ENCODE measurements at regions not wholly inside any gene's neighbourhood (a gene's known extent, or its start where the extent isn't known, plus 50 kb on each side); places are given as distances from the start of the nearest gene placed in this dataset.

- no peaks in the 10 kb centered on the region for H3K9me3 Mint-ChIP-seq
- H3K27me3 Mint-ChIP-seq = no peaks in the 10 kb centered on the region
- H3K4me3 Mint-ChIP-seq = no peak overlapping the region
- peaks cover 4% of the 10 kb centered on the region for H3K36me3 Mint-ChIP-seq (ENCODE audit: low read depth)
- no peak overlapping the region for H3K27ac Mint-ChIP-seq
- H3K4me1 Mint-ChIP-seq (ENCODE audit: low read depth) = peaks cover 31% of the 10 kb centered on the region
- no peak for DNase-seq
Measured at GRCh38 chr12:92089559-92089958, 56.1 kb downstream of the BTG1 start.

GRCh38 chr12:92088805-92089204 is 56.8 kb downstream of the BTG1 start:
- no peaks in the 10 kb centered on the region for H3K27me3 Mint-ChIP-seq
- H3K27ac Mint-ChIP-seq = no peak overlapping the region
- no peaks in the 10 kb centered on the region for H3K9me3 Mint-ChIP-seq
- H3K4me3 Mint-ChIP-seq = no peak overlapping the region
- peaks cover 4% of the 10 kb centered on the region for H3K36me3 Mint-ChIP-seq (ENCODE audit: low read depth)
- no peak for DNase-seq
- peaks cover 31% of the 10 kb centered on the region for H3K4me1 Mint-ChIP-seq (ENCODE audit: low read depth)

- H3K4me1 Mint-ChIP-seq (ENCODE audit: low read depth) = peaks cover 44% of the 10 kb centered on the region
- DNase-seq = no peak
- no peak overlapping the region for H3K4me3 Mint-ChIP-seq
- no peak overlapping the region for H3K27ac Mint-ChIP-seq
- no peaks in the 10 kb centered on the region for H3K9me3 Mint-ChIP-seq
- no peaks in the 10 kb centered on the region for H3K27me3 Mint-ChIP-seq
- peaks cover 2% of the 10 kb centered on the region for H3K36me3 Mint-ChIP-seq (ENCODE audit: low read depth)
Measured at GRCh38 chr12:92085736-92086040, 60.0 kb downstream of the BTG1 start.

- Mint-ChIP-seq H3K4me1 (ENCODE audit: low read depth) (peaks cover 48% of the 10 kb centered on the region), H3K36me3 (ENCODE audit: low read depth) (peaks cover 2% of the 10 kb centered on the region), H3K9me3 (no peaks in the 10 kb centered on the region), H3K4me3 (no peak overlapping the region), H3K27me3 (no peaks in the 10 kb centered on the region), H3K27ac (no peak overlapping the region)
- no peak for DNase-seq
Measured at GRCh38 chr12:92085040-92085735, 60.5 kb downstream of the BTG1 start.

- H3K27ac Mint-ChIP-seq = no peak overlapping the region
- H3K9me3 Mint-ChIP-seq = peaks cover 4% of the 10 kb centered on the region
- no peak overlapping the region for H3K4me3 Mint-ChIP-seq
- H3K4me1 Mint-ChIP-seq (ENCODE audit: low read depth) = peaks cover 76% of the 10 kb centered on the region
- H3K27me3 Mint-ChIP-seq = no peaks in the 10 kb centered on the region
- H3K36me3 Mint-ChIP-seq (ENCODE audit: low read depth) = peaks cover 8% of the 10 kb centered on the region
- no peak for DNase-seq
Measured at GRCh38 chr12:92080911-92081285, 64.7 kb downstream of the BTG1 start.

- Mint-ChIP-seq H3K9me3 (peaks cover 5% of the 10 kb centered on the region), H3K36me3 (ENCODE audit: low read depth) (peaks cover 9% of the 10 kb centered on the region), H3K27me3 (no peaks in the 10 kb centered on the region), H3K27ac (peak overlapping the region; percentile 51), H3K4me3 (no peak overlapping the region), H3K4me1 (ENCODE audit: low read depth) (peaks cover 78% of the 10 kb centered on the region)
- no peak for DNase-seq
Measured at GRCh38 chr12:92079054-92079385, 66.6 kb downstream of the BTG1 start.

GRCh38 chr12:92078167-92079053 is 67.2 kb downstream of the BTG1 start:
- no peaks in the 10 kb centered on the region for H3K27me3 Mint-ChIP-seq
- H3K4me3 Mint-ChIP-seq = peak overlapping the region; percentile 20
- peaks cover 78% of the 10 kb centered on the region for H3K4me1 Mint-ChIP-seq (ENCODE audit: low read depth)
- peaks cover 9% of the 10 kb centered on the region for H3K36me3 Mint-ChIP-seq (ENCODE audit: low read depth)
- peak overlapping the region; percentile 93 for H3K27ac Mint-ChIP-seq
- peaks cover 5% of the 10 kb centered on the region for H3K9me3 Mint-ChIP-seq
- no peak for DNase-seq

- peaks cover 84% of the 10 kb centered on the region for H3K4me1 Mint-ChIP-seq (ENCODE audit: low read depth)
- H3K27me3 Mint-ChIP-seq = no peaks in the 10 kb centered on the region
- H3K9me3 Mint-ChIP-seq = peaks cover 13% of the 10 kb centered on the region
- DNase-seq = no peak
- H3K36me3 Mint-ChIP-seq (ENCODE audit: low read depth) = peaks cover 14% of the 10 kb centered on the region
- peak overlapping the region; percentile 20 for H3K4me3 Mint-ChIP-seq
- peak overlapping the region; percentile 93 for H3K27ac Mint-ChIP-seq
Measured at GRCh38 chr12:92077530-92077929, 68.1 kb downstream of the BTG1 start.

GRCh38 chr12:92076101-92076500 is 69.5 kb downstream of the BTG1 start:
- Mint-ChIP-seq H3K9me3 (peaks cover 19% of the 10 kb centered on the region), H3K4me3 (no peak overlapping the region), H3K36me3 (ENCODE audit: low read depth) (peaks cover 17% of the 10 kb centered on the region), H3K27ac (no peak overlapping the region), H3K4me1 (ENCODE audit: low read depth) (peaks cover 79% of the 10 kb centered on the region), H3K27me3 (no peaks in the 10 kb centered on the region)
- no peak for DNase-seq

GRCh38 chr12:92075425-92075914 is 70.2 kb downstream of the BTG1 start:
- DNase-seq = no peak
- Mint-ChIP-seq H3K27ac (no peak overlapping the region), H3K36me3 (ENCODE audit: low read depth) (peaks cover 17% of the 10 kb centered on the region)

GRCh38 chr12:92074889-92075288 is 70.8 kb downstream of the BTG1 start:
- peaks cover 17% of the 10 kb centered on the region for H3K36me3 Mint-ChIP-seq (ENCODE audit: low read depth)
- no peaks in the 10 kb centered on the region for H3K27me3 Mint-ChIP-seq
- no peak overlapping the region for H3K4me3 Mint-ChIP-seq
- no peak for DNase-seq
- peaks cover 19% of the 10 kb centered on the region for H3K9me3 Mint-ChIP-seq
- H3K27ac Mint-ChIP-seq = no peak overlapping the region
- peaks cover 68% of the 10 kb centered on the region for H3K4me1 Mint-ChIP-seq (ENCODE audit: low read depth)

More at GRCh38 chr12:92075425-92075914, 70.2 kb downstream of the BTG1 start:
- no peak overlapping the region for H3K4me3 Mint-ChIP-seq
- peaks cover 19% of the 10 kb centered on the region for H3K9me3 Mint-ChIP-seq
- H3K4me1 Mint-ChIP-seq (ENCODE audit: low read depth) = peaks cover 72% of the 10 kb centered on the region
- H3K27me3 Mint-ChIP-seq = no peaks in the 10 kb centered on the region

GRCh38 chr12:92073094-92073493 is 72.6 kb downstream of the BTG1 start:
- Mint-ChIP-seq H3K27me3 (no peaks in the 10 kb centered on the region), H3K4me1 (ENCODE audit: low read depth) (peaks cover 57% of the 10 kb centered on the region), H3K27ac (peak overlapping the region; percentile 33), H3K9me3 (peaks cover 19% of the 10 kb centered on the region), H3K36me3 (ENCODE audit: low read depth) (peaks cover 17% of the 10 kb centered on the region), H3K4me3 (no peak overlapping the region)
- no peak for DNase-seq

GRCh38 chr12:92072112-92072511 is 73.5 kb downstream of the BTG1 start:
- no peak for DNase-seq
- Mint-ChIP-seq H3K27ac (peak overlapping the region; percentile 29), H3K4me1 (ENCODE audit: low read depth) (peaks cover 47% of the 10 kb centered on the region), H3K27me3 (no peaks in the 10 kb centered on the region), H3K36me3 (ENCODE audit: low read depth) (peaks cover 16% of the 10 kb centered on the region), H3K9me3 (peaks cover 15% of the 10 kb centered on the region), H3K4me3 (no peak overlapping the region)

- H3K27me3 Mint-ChIP-seq = no peaks in the 10 kb centered on the region
- H3K4me3 Mint-ChIP-seq = no peak overlapping the region
- H3K4me1 Mint-ChIP-seq (ENCODE audit: low read depth) = peaks cover 41% of the 10 kb centered on the region
- no peak overlapping the region for H3K27ac Mint-ChIP-seq
- peaks cover 11% of the 10 kb centered on the region for H3K36me3 Mint-ChIP-seq (ENCODE audit: low read depth)
- peaks cover 15% of the 10 kb centered on the region for H3K9me3 Mint-ChIP-seq
- no peak for DNase-seq
Measured at GRCh38 chr12:92070864-92071445, 74.7 kb downstream of the BTG1 start.

Measured in activated T-cell treated with anti-CD3 and anti-CD28 coated beads, Interleukin-2, amount 50 U/mL, for 24 hours (primary cell).